ENCODE measurements at regions not wholly inside any gene's neighbourhood (a gene's known extent, or its start where the extent isn't known, plus 50 kb on each side); places are given as distances from the start of the nearest gene placed in this dataset.

DNA sequence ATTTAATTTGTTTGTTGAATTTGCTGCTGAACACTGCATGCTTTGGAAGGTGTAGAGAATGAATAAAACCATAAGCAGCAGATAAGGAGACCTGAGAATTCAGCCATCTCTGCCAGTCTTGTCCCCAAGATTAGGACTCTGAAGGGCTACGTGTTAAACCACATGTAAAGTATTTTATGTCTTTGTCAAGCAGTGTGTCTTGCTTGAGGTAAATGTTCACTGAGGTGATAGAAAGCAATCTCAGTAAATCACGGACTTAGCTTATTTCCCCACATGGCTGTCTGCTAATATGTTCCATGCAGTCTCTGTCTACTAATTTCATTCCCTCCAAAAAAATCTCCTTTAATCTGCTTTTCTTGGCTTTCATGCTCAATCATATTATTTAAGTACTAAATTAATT, 467.1 kb downstream of the RAP2B start:
- intact Hi-C loops (cut with micrococcal nuclease; ENCODE audit: unreplicated experiment), result no loop called here
- H3K9me3 ChIP-seq (ENCODE audit: low read length), result no peaks in the 10 kb centered on the region
- peaks cover 8% of the 10 kb centered on the region; the same call in 1 of the 2 replicates for H3K79me2 ChIP-seq (ENCODE audit: insufficient read depth, low read depth, low read length)
- peak overlapping the region; percentile 84 for H3K4me2 ChIP-seq (ENCODE audit: low read length)
- peak overlapping the region; percentile 19; the same call in 1 of the 2 replicates for H2AFZ ChIP-seq (ENCODE audit: low read length)
- no peaks in the 10 kb centered on the region for H3K36me3 ChIP-seq (ENCODE audit: insufficient read depth, low read length)
- no peaks in the 10 kb centered on the region for H3K9me2 ChIP-seq (ENCODE audit: insufficient read depth, low read length)
- H4K20me1 ChIP-seq (ENCODE audit: insufficient read depth, low read length), result no peaks in the 10 kb centered on the region
- no peak for DNase-seq (ENCODE audit: low spot score)
- peak overlapping the region; percentile 85 for H3K27ac ChIP-seq (ENCODE audit: low read depth, low read length, poor library complexity, severe bottlenecking)
- H3K4me1 ChIP-seq (ENCODE audit: insufficient read depth, low read length, poor library complexity, severe bottlenecking), result peaks cover 92% of the 10 kb centered on the region
- peak overlapping the region; percentile 60 for H3K4me3 ChIP-seq (ENCODE audit: low read depth, low read length, poor library complexity, severe bottlenecking)
- TF ChIP-seq EZH2phosphoT487 (IDR thresholded peaks at IDR 0.05; ENCODE audit: borderline replicate concordance, low read depth, low read length), result no peak
- TF ChIP-seq, protein P1, sequence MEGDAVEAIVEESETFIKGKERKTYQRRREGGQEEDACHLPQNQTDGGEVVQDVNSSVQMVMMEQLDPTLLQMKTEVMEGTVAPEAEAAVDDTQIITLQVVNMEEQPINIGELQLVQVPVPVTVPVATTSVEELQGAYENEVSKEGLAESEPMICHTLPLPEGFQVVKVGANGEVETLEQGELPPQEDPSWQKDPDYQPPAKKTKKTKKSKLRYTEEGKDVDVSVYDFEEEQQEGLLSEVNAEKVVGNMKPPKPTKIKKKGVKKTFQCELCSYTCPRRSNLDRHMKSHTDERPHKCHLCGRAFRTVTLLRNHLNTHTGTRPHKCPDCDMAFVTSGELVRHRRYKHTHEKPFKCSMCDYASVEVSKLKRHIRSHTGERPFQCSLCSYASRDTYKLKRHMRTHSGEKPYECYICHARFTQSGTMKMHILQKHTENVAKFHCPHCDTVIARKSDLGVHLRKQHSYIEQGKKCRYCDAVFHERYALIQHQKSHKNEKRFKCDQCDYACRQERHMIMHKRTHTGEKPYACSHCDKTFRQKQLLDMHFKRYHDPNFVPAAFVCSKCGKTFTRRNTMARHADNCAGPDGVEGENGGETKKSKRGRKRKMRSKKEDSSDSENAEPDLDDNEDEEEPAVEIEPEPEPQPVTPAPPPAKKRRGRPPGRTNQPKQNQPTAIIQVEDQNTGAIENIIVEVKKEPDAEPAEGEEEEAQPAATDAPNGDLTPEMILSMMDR (conservative IDR thresholded peaks at IDR 0.05; ENCODE audit: low read length), result no peak
- CTCF ChIA-PET (ENCODE audit: unreplicated experiment), result no interaction called here
- POLR2A ChIA-PET, result interaction anchor here (0.6 to 2.7 kb wide), 9 partner anchors 13 to 567 kb away, joined by 3 to 13 read pairs (median 4); partner anchors contain the start of gene RAP2B
- no TSS peak for BruUV-seq (replicated peaks)

DNA sequence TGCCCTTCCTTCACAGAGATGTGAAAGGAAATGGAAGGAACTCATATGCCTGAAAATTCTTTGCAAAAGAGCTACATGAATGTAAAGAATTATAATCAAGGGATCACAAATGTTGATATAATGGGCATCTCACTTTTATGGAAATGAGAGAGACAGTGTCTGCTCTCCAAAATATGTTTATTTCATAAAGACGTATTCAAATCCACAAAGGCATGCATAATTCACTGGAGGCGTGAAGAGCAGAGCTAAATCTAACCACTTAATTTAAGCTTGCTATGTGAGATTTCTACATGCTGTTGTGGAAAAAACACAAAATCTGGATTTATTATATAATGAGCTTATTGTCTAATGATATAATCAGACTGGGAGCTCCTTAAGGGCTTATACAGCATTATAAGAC, 469.1 kb downstream of the RAP2B start:
- Histone ChIP-seq H3K27ac (ENCODE audit: low read depth, low read length, poor library complexity, severe bottlenecking) (peak overlapping the region; percentile 85), H2AFZ (ENCODE audit: low read length) (no peak overlapping the region), H3K9me2 (ENCODE audit: insufficient read depth, low read length) (no peaks in the 10 kb centered on the region), H3K9me3 (ENCODE audit: low read length) (no peaks in the 10 kb centered on the region), H3K4me1 (ENCODE audit: insufficient read depth, low read length, poor library complexity, severe bottlenecking) (peaks cover 73% of the 10 kb centered on the region), H4K20me1 (ENCODE audit: insufficient read depth, low read length) (no peaks in the 10 kb centered on the region), H3K79me2 (ENCODE audit: insufficient read depth, low read depth, low read length) (peaks cover 6% of the 10 kb centered on the region; the same call in 1 of the 2 replicates), H3K36me3 (ENCODE audit: insufficient read depth, low read length) (peaks cover 2% of the 10 kb centered on the region), H3K4me2 (ENCODE audit: low read length) (peak overlapping the region; percentile 84), H3K4me3 (ENCODE audit: low read depth, low read length, poor library complexity, severe bottlenecking) (no peak overlapping the region)
- DNase-seq (ENCODE audit: low spot score), result no peak
- no peak for TF ChIP-seq EZH2phosphoT487 (IDR thresholded peaks at IDR 0.05; ENCODE audit: borderline replicate concordance, low read depth, low read length)
- intact Hi-C loops (cut with micrococcal nuclease; ENCODE audit: unreplicated experiment), result no loop called here
- BruUV-seq (replicated peaks), result no TSS peak
- ChIA-PET POLR2A (interaction anchor here (0.6 to 3.2 kb wide), 14 partner anchors 9 to 470 kb away, joined by 3 to 22 read pairs (median 4); partner anchors contain the start of gene RAP2B), CTCF (ENCODE audit: unreplicated experiment) (interaction anchor here (1.1 kb wide), 1 partner anchor 10 kb away, joined by 3 read pairs; no protein-coding TSS in a partner anchor)

DNA sequence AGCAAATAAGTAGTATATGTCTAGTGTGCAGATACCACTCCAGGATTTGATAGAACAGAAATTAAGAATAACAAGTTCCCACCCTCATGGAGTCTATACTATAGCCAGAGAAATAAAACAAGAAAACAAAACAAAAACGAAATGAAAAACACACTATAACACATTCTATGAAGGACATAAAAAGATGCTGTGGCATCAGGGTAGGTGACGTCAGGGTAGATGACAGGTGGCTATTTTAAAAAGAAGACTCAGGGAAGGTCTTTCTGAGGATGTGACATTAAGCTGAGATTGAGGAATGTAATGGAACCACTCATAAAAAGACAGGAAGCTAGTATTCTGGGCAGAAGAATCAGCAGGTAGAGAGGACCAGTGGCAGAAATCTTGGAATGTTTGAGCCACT, 469.6 kb downstream of the RAP2B start:
- Histone ChIP-seq H4K20me1 (ENCODE audit: insufficient read depth, low read length) (no peaks in the 10 kb centered on the region), H3K27ac (ENCODE audit: low read depth, low read length, poor library complexity, severe bottlenecking) (peak overlapping the region; percentile 85), H3K4me2 (ENCODE audit: low read length) (peak overlapping the region; percentile 84), H3K4me1 (ENCODE audit: insufficient read depth, low read length, poor library complexity, severe bottlenecking) (peaks cover 67% of the 10 kb centered on the region), H3K36me3 (ENCODE audit: insufficient read depth, low read length) (peaks cover 8% of the 10 kb centered on the region), H3K79me2 (ENCODE audit: insufficient read depth, low read depth, low read length) (peaks cover 6% of the 10 kb centered on the region; the same call in 1 of the 2 replicates), H2AFZ (ENCODE audit: low read length) (no peak overlapping the region), H3K9me3 (ENCODE audit: low read length) (no peaks in the 10 kb centered on the region), H3K9me2 (ENCODE audit: insufficient read depth, low read length) (no peaks in the 10 kb centered on the region), H3K4me3 (ENCODE audit: low read depth, low read length, poor library complexity, severe bottlenecking) (no peak overlapping the region)
- no TSS peak for BruUV-seq (replicated peaks)
- intact Hi-C loops (cut with micrococcal nuclease; ENCODE audit: unreplicated experiment), result no loop called here
- TF ChIP-seq EZH2phosphoT487 (IDR thresholded peaks at IDR 0.05; ENCODE audit: borderline replicate concordance, low read depth, low read length), result no peak
- TF ChIP-seq, protein P1 (conservative IDR thresholded peaks at IDR 0.05; ENCODE audit: low read length), result no peak
- CTCF ChIA-PET (ENCODE audit: unreplicated experiment), result interaction anchor here (0.7 to 1.1 kb wide), 2 partner anchors 10 kb away, joined by 3 to 4 read pairs; no protein-coding TSS in a partner anchor
- POLR2A ChIA-PET, result interaction anchor here (0.6 to 3.2 kb wide), 9 partner anchors 8 to 471 kb away, joined by 3 to 22 read pairs (median 5); partner anchors contain the start of gene RAP2B
- no peak for DNase-seq (ENCODE audit: low spot score)
